ENCODE measurements at regions not wholly inside any gene's neighbourhood (a gene's known extent, or its start where the extent isn't known, plus 50 kb on each side); places are given as distances from the start of the nearest gene placed in this dataset.

DNA sequence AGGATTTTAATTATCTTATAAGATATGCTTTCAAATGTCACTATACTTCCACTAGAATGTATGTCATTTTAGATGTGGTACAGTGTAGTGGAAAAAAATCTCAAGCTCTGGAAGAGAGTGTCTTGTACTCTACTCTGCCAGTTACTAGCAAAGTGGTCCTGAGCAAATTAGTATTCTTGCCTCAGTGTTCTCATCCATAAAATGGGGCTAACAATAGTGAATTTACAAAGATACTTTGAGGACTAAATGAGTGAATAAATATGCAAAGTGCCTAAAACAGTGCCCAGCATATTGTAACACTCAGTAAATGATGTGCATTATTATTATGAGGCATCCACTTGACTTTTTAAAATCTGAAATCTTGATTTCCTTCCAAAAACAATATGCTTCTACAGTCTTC is 488.9 kb upstream of the PHF14 start:
- no peak for TF ChIP-seq EZH2 (IDR thresholded peaks at IDR 0.05; ENCODE audit: insufficient read depth, low read length)
- TF ChIP-seq, protein P1, sequence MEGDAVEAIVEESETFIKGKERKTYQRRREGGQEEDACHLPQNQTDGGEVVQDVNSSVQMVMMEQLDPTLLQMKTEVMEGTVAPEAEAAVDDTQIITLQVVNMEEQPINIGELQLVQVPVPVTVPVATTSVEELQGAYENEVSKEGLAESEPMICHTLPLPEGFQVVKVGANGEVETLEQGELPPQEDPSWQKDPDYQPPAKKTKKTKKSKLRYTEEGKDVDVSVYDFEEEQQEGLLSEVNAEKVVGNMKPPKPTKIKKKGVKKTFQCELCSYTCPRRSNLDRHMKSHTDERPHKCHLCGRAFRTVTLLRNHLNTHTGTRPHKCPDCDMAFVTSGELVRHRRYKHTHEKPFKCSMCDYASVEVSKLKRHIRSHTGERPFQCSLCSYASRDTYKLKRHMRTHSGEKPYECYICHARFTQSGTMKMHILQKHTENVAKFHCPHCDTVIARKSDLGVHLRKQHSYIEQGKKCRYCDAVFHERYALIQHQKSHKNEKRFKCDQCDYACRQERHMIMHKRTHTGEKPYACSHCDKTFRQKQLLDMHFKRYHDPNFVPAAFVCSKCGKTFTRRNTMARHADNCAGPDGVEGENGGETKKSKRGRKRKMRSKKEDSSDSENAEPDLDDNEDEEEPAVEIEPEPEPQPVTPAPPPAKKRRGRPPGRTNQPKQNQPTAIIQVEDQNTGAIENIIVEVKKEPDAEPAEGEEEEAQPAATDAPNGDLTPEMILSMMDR (IDR thresholded peaks at IDR 0.05; ENCODE audit: insufficient read depth, low read depth, low read length), result no peak

All from astrocyte (in vitro differentiated cells and primary cell).